K562 (cell line): ENCODE measurements at regions not wholly inside any gene's neighbourhood (a gene's known extent, or its start where the extent isn't known, plus 50 kb on each side); places are given as distances from the start of the nearest gene placed in this dataset.

Experiments used
- ATAC-seq: fragments of 200-7000 bp; cut with Tn5 transposase; 3 replicates; pipeline ENCODE4 v1.9.1; 2020; ENCODE audit warnings: moderate library complexity
- BruUV-seq: library from RNA; stranded (reverse); fragments of 400-500 nt; replicated peaks from 2 replicates; lab custom pipeline; 2021; lab: Mats Ljungman, UMichigan
- CTCF ChIA-PET: fragments of 300-600 bp; formaldehyde crosslinking; extraction: SDS; loops from one replicate; lab custom pipeline; 2021; ENCODE audit warnings: low intra/inter-chr PET ratio; lab: Yijun Ruan, JAX
- POLR2A ChIA-PET: fragments of 300-600, 350-650 bp; sonication (Branson Sonifier 250); formaldehyde crosslinking; extraction: SDS; loops from one replicate; lab custom pipeline; 2021; ENCODE audit warnings: antibody characterized with exemption, inconsistent platforms; lab: Yijun Ruan, JAX
- DNase-seq, 4 experiments: peaks; one replicate each; pipeline versions ENCODE4 v3.0.0 to v3.0.0-alpha.2; 2011 to 2018; ENCODE audit warnings: low spot score in 3 of 4, mixed read lengths in 3 of 4; ENCODE audit errors: extremely low read depth in 1 of 4
- FAIRE-seq: peaks from 2 replicates; lab custom pipeline; 2011; peaks lifted over from hg19 to GRCh38; lab: Jason Lieb, UNC
- H2AFZ ChIP-seq: 2 replicates; pipeline ENCODE4 v1.6.0; 2011; ENCODE audit warnings: low read depth, low read length, control low read depth, inconsistent platforms
- H3K27ac ChIP-seq: fragments of 200-600 bp; 3 replicates; pipeline ENCODE4 v1.8.0; 2011; ENCODE audit warnings: low read depth, mild to moderate bottlenecking, control low read depth, inconsistent platforms, low read length, moderate library complexity, mixed read lengths; ENCODE audit errors: extremely low read depth
- H3K27me3 ChIP-seq, 2 experiments: fragments of 300-600 bp in 1 of 2; 2 replicates in 1 of 2; 3 replicates in 1 of 2; pipeline versions ENCODE4 v1.6.0 to v1.8.0; 2011; ENCODE audit warnings: inconsistent platforms in 2 of 2, low read length in 2 of 2, mild to moderate bottlenecking in 1 of 2, mixed read lengths in 1 of 2, moderate library complexity in 1 of 2; ENCODE audit not compliant: control insufficient read depth in 2 of 2, insufficient read depth in 2 of 2
- H3K36me3 ChIP-seq: fragments of 300-600 bp; 3 replicates; pipeline ENCODE4 v1.8.0; 2011; ENCODE audit warnings: mild to moderate bottlenecking, low read length, inconsistent platforms; ENCODE audit not compliant: control insufficient read depth, insufficient read depth
- H3K4me1 ChIP-seq, 2 experiments: fragments of 200-600 bp in 1 of 2; replicated peaks in 1 of 2; 2 replicates in 1 of 2; 3 replicates in 1 of 2; pipeline versions ENCODE4 v1.5.1 to v1.8.0; 2011; ENCODE audit warnings: inconsistent platforms in 2 of 2, low read length in 2 of 2, mild to moderate bottlenecking in 1 of 2, mixed read lengths in 1 of 2, moderate library complexity in 1 of 2; ENCODE audit not compliant: control insufficient read depth in 2 of 2, insufficient read depth in 2 of 2
- H3K4me2 ChIP-seq: 2 replicates; pipeline ENCODE4 v1.6.1; 2011; ENCODE audit warnings: low read length, control low read depth, inconsistent platforms, mixed read lengths; ENCODE audit not compliant: insufficient read depth
- H3K4me3 ChIP-seq: fragments of 200-600 bp; sonication (generic), shearing (Covaris generic); 2 replicates; pipeline ENCODE4 v1.5.1; 2016; ENCODE audit warnings: control low read depth, inconsistent platforms
- H3K79me2 ChIP-seq: fragments of 200-600 bp; 3 replicates; pipeline ENCODE4 v1.8.0; 2011; ENCODE audit warnings: low read length, inconsistent platforms; ENCODE audit not compliant: control insufficient read depth, insufficient read depth
- H3K9ac ChIP-seq, 2 experiments: 2 replicates each; pipeline versions ENCODE4 v1.6.0 to v1.6.1; 2011; ENCODE audit warnings: low read depth in 2 of 2, low read length in 2 of 2, control low read depth in 1 of 2, inconsistent platforms in 1 of 2, mild to moderate bottlenecking in 1 of 2, mixed read lengths in 1 of 2; ENCODE audit not compliant: insufficient read depth in 1 of 2
- H3K9me1 ChIP-seq: one replicate; pipeline ENCODE4 v1.6.0; 2011; ENCODE audit warnings: inconsistent platforms, mild to moderate bottlenecking, low read length, moderate library complexity; ENCODE audit not compliant: control insufficient read depth, insufficient read depth
- H3K9me3 ChIP-seq: replicated peaks from 2 replicates; pipeline ENCODE4 v1.5.1; 2011; ENCODE audit warnings: low read depth, low read length, inconsistent platforms; ENCODE audit not compliant: control insufficient read depth, insufficient read depth
- H4K20me1 ChIP-seq: replicated peaks from 2 replicates; pipeline ENCODE4 v1.6.1; 2011; ENCODE audit warnings: low read length, inconsistent platforms, mixed read lengths; ENCODE audit not compliant: control insufficient read depth, insufficient read depth
- CCAR2 ChIP-seq: fragments of 200-400 bp; formaldehyde crosslinking; IDR thresholded peaks from 2 replicates; pipeline ENCODE4 v1.6.1; 2017; ENCODE audit warnings: mild to moderate bottlenecking, low read depth, low read length
- POLR2G ChIP-seq: fragments of 200-400 bp; formaldehyde crosslinking; IDR thresholded peaks from 2 replicates; pipeline ENCODE4 v1.6.1; 2017; ENCODE audit warnings: low read depth, mild to moderate bottlenecking, antibody characterized with exemption, low read length, moderate library complexity
- ZBTB7A ChIP-seq: IDR thresholded peaks from 2 replicates; pipeline ENCODE4 v1.6.1; 2011; ENCODE audit warnings: low read depth, mild to moderate bottlenecking, low read length, moderate library complexity, borderline replicate concordance; ENCODE audit not compliant: control insufficient read depth
- WGBS: fragments of 100-300 bp; shearing (Covaris generic); methylation state at CpG from one replicate; pipeline ENCODE4 v1.1.6; 2016; ENCODE audit warnings: low coverage, mixed read lengths; ENCODE audit not compliant: insufficient coverage; ENCODE audit errors: missing lambda C conversion rate; 5-methylcytosine and 5-hydroxymethylcytosine counted together
- in situ Hi-C: fragments of 300-500 bp; cut with MboI; formaldehyde crosslinking; loops from 4 replicates; pipeline ENCODE4 v1.15.0; 2018; ENCODE audit warnings: inconsistent platforms, mixed read lengths
- intact Hi-C: fragments of 100-400 bp; cut with micrococcal nuclease; formaldehyde crosslinking; loops from 2 replicates; pipeline ENCODE4 v1.14.2; 2022
- TF ChIP-seq, protein P1 (sequence below): fragments of 250-450 bp; sonication (Bioruptor Pico); IDR thresholded peaks from 2 replicates; pipeline ENCODE4 v1.8.0; 2022; ENCODE audit warnings: moderate library complexity, mild to moderate bottlenecking, inconsistent platforms

DNA sequence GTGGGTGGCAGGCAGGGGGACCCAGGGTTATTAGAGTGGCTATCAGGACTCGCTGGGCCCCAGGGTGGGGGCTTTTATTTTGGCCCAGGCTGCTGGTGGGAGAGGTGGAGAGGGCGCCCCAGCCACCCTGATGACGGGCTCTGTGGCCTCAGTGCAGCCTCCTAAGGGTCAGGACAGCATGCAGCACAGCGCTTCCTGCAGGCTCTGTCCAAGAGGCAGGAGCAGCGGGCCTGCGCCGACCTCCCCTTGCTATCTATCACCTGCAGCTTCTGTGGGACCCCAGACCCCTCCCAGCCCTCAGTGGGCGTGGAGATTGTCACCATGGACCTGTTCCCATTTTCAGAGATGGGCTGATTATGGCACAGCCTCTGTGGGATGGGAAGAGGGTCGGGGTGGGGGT is 54.3 kb upstream of the PPARA start:
- no peak for DNase-seq
- peaks cover 0 to 35% of the 10 kb centered on the region in 2 experiments; a peak in 2 of 5 replicates for H3K4me1 ChIP-seq
- POLR2A ChIA-PET = no interaction called here
- no peak overlapping the region for H2AFZ ChIP-seq
- no peak for FAIRE-seq
- in situ Hi-C loops = no loop called here
- peak; percentile 42; the same call in 1 of the 2 replicates for TF ChIP-seq ZBTB7A
- TF ChIP-seq, protein P1, sequence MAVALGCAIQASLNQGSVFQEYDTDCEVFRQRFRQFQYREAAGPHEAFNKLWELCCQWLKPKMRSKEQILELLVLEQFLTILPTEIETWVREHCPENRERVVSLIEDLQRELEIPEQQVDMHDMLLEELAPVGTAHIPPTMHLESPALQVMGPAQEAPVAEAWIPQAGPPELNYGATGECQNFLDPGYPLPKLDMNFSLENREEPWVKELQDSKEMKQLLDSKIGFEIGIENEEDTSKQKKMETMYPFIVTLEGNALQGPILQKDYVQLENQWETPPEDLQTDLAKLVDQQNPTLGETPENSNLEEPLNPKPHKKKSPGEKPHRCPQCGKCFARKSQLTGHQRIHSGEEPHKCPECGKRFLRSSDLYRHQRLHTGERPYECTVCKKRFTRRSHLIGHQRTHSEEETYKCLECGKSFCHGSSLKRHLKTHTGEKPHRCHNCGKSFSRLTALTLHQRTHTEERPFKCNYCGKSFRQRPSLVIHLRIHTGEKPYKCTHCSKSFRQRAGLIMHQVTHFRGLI (CRISPR knock-in tag) = no peak
- BruUV-seq = no TSS peak
- no peaks in the 10 kb centered on the region for H3K9me1 ChIP-seq
- H3K4me3 ChIP-seq = no peak overlapping the region
- H3K4me2 ChIP-seq = no peak overlapping the region
- peak overlapping the region in 1 of 2 experiments; percentile 35; a peak in 1 of 4 replicates for H3K9ac ChIP-seq
- no peaks in the 10 kb centered on the region for H3K9me3 ChIP-seq
- peaks cover 5% of the 10 kb centered on the region; the same call in 1 of the 3 replicates for H3K36me3 ChIP-seq
- intact Hi-C loops = no loop called here
- 30% methylated on average over 6 of the region's 9 CpGs for WGBS
- H3K79me2 ChIP-seq = no peaks in the 10 kb centered on the region
- H4K20me1 ChIP-seq = no peaks in the 10 kb centered on the region
- no peak overlapping the region for H3K27ac ChIP-seq
- ATAC-seq = no peak
- CTCF ChIA-PET = no interaction called here
- H3K27me3 ChIP-seq = no peaks in the 10 kb centered on the region

DNA sequence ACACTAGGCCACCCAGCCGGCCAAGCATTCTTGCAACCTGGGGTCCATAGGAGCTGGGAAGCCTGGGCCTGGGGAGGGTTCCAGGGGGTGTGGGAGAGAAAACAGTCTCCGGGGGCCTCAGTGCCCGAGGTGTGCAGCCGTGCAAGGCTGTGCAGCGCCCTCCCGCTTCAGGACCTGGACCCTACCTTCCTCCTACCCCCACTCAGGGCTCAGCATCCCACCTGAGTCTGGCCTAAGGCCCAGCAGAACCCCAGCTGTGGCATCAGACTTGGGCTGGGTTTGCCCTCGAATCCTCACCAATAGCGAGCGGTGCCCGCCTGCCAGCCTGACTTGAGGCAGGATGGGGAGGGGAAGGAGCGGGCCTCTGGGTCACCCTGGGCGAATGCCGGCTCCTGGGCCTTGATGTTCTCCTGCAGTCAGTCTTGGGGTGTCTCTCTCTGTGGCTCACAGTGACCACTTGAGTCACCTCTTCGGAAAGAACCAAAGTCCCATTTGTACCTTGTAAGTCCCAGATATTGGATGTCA is 53.6 kb upstream of the PPARA start:
- ChIA-PET CTCF (no interaction called here), POLR2A (interaction anchor here (0.7 kb wide), 1 partner anchor 13 kb away, joined by 3 read pairs; no protein-coding TSS in a partner anchor)
- Histone ChIP-seq H3K9me3 (no peaks in the 10 kb centered on the region), H4K20me1 (no peaks in the 10 kb centered on the region), H3K9ac (no peak overlapping the region), H3K9me1 (no peaks in the 10 kb centered on the region), H3K36me3 (peaks cover 5% of the 10 kb centered on the region; the same call in 1 of the 3 replicates), H3K4me3 (no peak overlapping the region), H3K27ac (no peak overlapping the region), H3K4me2 (no peak overlapping the region), H2AFZ (no peak overlapping the region), H3K4me1 (peaks cover 0 to 31% of the 10 kb centered on the region in 2 experiments; a peak in 2 of 5 replicates), H3K27me3 (no peaks in the 10 kb centered on the region), H3K79me2 (no peaks in the 10 kb centered on the region)
- FAIRE-seq = no peak
- no peak for DNase-seq
- in situ Hi-C loops = no loop called here
- ATAC-seq = no peak
- WGBS = 56% methylated on average over 7 of the region's 14 CpGs
- intact Hi-C loops = no loop called here
- no TSS peak for BruUV-seq
- TF ChIP-seq POLR2G = peak; percentile 37
- TF ChIP-seq CCAR2 = no peak
